GM12864 (cell line): ENCODE measurements at regions not wholly inside any gene's neighbourhood (a gene's known extent, or its start where the extent isn't known, plus 50 kb on each side); places are given as distances from the start of the nearest gene placed in this dataset.

Source experiments
- DNase-seq: peaks from one replicate; pipeline ENCODE4 v3.0.0-alpha.2; 2011; ENCODE audit warnings: low read depth
- H3K4me3 ChIP-seq: 2 replicates; pipeline ENCODE4 v1.5.1; 2011; ENCODE audit warnings: mild to moderate bottlenecking, low read depth, low read length, control low read depth
- TF ChIP-seq, protein P1 (sequence below): IDR thresholded peaks from 2 replicates; pipeline ENCODE4 v1.5.1; 2011; ENCODE audit warnings: low read depth, mild to moderate bottlenecking, moderate library complexity, low read length, control low read depth, inconsistent platforms; ENCODE audit errors: missing control alignments

DNA sequence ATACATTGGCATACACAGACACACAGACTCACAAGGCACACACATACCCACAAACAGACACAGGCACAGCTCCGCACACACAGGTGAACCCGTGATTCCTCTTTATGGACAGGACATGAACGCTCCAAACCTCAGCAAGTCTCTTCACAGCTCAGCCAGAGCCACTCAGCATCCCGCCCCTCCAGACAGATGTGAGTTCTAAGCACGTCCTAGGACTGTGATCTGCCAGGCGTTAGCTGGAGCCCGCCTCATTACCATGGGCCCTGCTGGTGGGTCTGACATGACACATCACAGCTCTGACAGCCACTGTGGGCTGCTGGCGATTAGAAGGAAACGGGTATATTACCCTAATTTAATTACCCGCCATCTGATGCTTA is 176.7 kb upstream of the PPP2R2D start:
- H3K4me3 ChIP-seq: no peak overlapping the region
- TF ChIP-seq, protein P1, sequence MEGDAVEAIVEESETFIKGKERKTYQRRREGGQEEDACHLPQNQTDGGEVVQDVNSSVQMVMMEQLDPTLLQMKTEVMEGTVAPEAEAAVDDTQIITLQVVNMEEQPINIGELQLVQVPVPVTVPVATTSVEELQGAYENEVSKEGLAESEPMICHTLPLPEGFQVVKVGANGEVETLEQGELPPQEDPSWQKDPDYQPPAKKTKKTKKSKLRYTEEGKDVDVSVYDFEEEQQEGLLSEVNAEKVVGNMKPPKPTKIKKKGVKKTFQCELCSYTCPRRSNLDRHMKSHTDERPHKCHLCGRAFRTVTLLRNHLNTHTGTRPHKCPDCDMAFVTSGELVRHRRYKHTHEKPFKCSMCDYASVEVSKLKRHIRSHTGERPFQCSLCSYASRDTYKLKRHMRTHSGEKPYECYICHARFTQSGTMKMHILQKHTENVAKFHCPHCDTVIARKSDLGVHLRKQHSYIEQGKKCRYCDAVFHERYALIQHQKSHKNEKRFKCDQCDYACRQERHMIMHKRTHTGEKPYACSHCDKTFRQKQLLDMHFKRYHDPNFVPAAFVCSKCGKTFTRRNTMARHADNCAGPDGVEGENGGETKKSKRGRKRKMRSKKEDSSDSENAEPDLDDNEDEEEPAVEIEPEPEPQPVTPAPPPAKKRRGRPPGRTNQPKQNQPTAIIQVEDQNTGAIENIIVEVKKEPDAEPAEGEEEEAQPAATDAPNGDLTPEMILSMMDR: no peak
- DNase-seq: no peak

- no peak for DNase-seq
- H3K4me3 ChIP-seq: no peak overlapping the region
- TF ChIP-seq, protein P1: no peak
Observed at GRCh38 chr10:131724891-131725580, 175.8 kb upstream of the PPP2R2D start.

DNA sequence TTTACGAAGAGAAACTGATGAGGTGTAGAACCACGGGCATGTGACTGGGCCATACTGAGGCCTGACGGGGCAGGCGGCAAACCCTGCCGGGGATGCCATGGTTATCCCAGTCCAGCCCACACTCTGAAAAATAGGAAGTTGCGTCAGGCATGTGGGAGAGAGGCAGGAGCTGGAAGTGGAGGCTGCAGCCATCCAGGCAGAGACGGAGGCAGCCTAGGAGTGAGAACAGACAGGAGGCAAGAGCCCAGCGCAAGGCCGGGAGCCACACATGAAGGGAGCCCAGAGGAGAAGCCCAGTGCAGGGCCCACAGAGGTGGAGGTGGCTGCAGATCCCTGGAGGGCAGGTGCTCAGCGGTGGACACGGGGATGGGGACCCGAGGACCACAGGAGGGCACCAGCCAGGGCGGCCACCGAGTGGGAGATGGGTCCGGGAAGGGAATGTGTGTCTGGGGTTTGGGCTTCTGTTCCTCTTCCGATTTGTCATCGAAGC is 175.2 kb upstream of the PPP2R2D start:
- TF ChIP-seq, protein P1: no peak
- H3K4me3 ChIP-seq: no peak overlapping the region
- no peak for DNase-seq

GRCh38 chr10:131726076-131726880 is 174.5 kb upstream of the PPP2R2D start:
- no peak for DNase-seq
- TF ChIP-seq, protein P1: no peak
- H3K4me3 ChIP-seq: no peak overlapping the region

- no peak for DNase-seq
- H3K4me3 ChIP-seq: no peak overlapping the region
- TF ChIP-seq, protein P1: no peak
Observed at GRCh38 chr10:131726967-131727366, 173.8 kb upstream of the PPP2R2D start.

- TF ChIP-seq, protein P1: no peak
- no peak overlapping the region for H3K4me3 ChIP-seq
- no peak for DNase-seq
Observed at GRCh38 chr10:131727560-131727959, 173.2 kb upstream of the PPP2R2D start.
